HCT116 (cell line): ENCODE measurements at regions not wholly inside any gene's neighbourhood (a gene's known extent, or its start where the extent isn't known, plus 50 kb on each side); places are given as distances from the start of the nearest gene placed in this dataset.

Source experiments
- ATAC-seq: fragments of 200-7000 bp; cut with Tn5 transposase; 2 replicates; pipeline ENCODE4 v1.9.1; 2020; ENCODE audit warnings: mild to moderate bottlenecking, moderate library complexity
- BruUV-seq: library from RNA; stranded (reverse); fragments of 400-500 nt; replicated peaks from 2 replicates; lab custom pipeline; 2021; lab: Mats Ljungman, UMichigan
- CTCF ChIA-PET: fragments of 300-600 bp; sonication (Branson Sonifier 250); formaldehyde crosslinking; loops from one replicate; lab custom pipeline; 2021; ENCODE audit warnings: antibody characterized with exemption; lab: Charles Lee
- POLR2A ChIA-PET: fragments of 300-600, 350-600 bp; sonication (Branson Sonifier 250); formaldehyde crosslinking; loops from one replicate; lab custom pipeline; 2021; ENCODE audit warnings: antibody characterized with exemption; lab: Charles Lee
- RAD21 ChIA-PET, 2 experiments: fragments of 300-600 bp; sonication (Branson Sonifier 250); formaldehyde crosslinking; loops; one replicate each; lab custom pipeline; 2023; ENCODE audit warnings: low total read pairs in 2 of 2; ENCODE audit not compliant: uncharacterized antibody in 2 of 2, unreplicated experiment in 2 of 2, low non-redundant PET in 1 of 2; lab: Charles Lee
- DNase-seq: peaks from one replicate; pipeline ENCODE4 v3.0.0-alpha.2; 2010; ENCODE audit warnings: low read depth, low spot score
- H2AFZ ChIP-seq: fragments of 200-600 bp; shearing (Covaris generic), sonication (generic); 2 replicates; pipeline ENCODE4 v1.6.1; 2017; ENCODE audit warnings: low read depth, mixed run types, mixed read lengths, antibody characterized with exemption, low read length; ENCODE audit not compliant: poor library complexity, severe bottlenecking
- H3K27ac ChIP-seq: 2 replicates; pipeline ENCODE4 v1.5.1; 2012; ENCODE audit warnings: low read depth, low read length
- H3K27me3 ChIP-seq: fragments of 200-600 bp; sonication (generic); 2 replicates; pipeline ENCODE4 v1.6.1; 2016; ENCODE audit warnings: mixed run types, low read length, mixed read lengths; ENCODE audit not compliant: insufficient read depth
- H3K36me3 ChIP-seq, 2 experiments: fragments of 200-500 bp in 1 of 2; fragments of 200-600 bp in 1 of 2; sonication (Bioruptor generic) in 1 of 2; sonication (generic) in 1 of 2; 2 replicates each; pipeline versions ENCODE4 v1.5.1 to v1.6.1; 2014 to 2016; ENCODE audit warnings: low read length in 2 of 2, inconsistent platforms in 1 of 2, mixed read lengths in 1 of 2, mixed run types in 1 of 2; ENCODE audit not compliant: insufficient read depth in 2 of 2, control insufficient read depth in 1 of 2
- H3K4me1 ChIP-seq, 2 experiments: fragments of 200-600 bp in 1 of 2; sonication (generic) in 1 of 2; 2 replicates each; pipeline versions ENCODE4 v1.5.1 to v1.6.1; 2012 to 2017; ENCODE audit warnings: low read length in 2 of 2, inconsistent platforms in 1 of 2, mild to moderate bottlenecking in 1 of 2, mixed read lengths in 1 of 2, mixed run types in 1 of 2, moderate library complexity in 1 of 2; ENCODE audit not compliant: insufficient read depth in 2 of 2, control insufficient read depth in 1 of 2
- H3K4me2 ChIP-seq: fragments of 200-600 bp; sonication (generic); 2 replicates; pipeline ENCODE4 v1.6.1; 2017; ENCODE audit warnings: mixed run types, low read length, mixed read lengths
- H3K4me3 ChIP-seq, 2 experiments: fragments of 200-600 bp in 1 of 2; sonication (generic) in 1 of 2; replicated peaks in 1 of 2; 2 replicates each; pipeline ENCODE4 v1.5.1; 2011 to 2016; ENCODE audit warnings: low read length in 2 of 2, control low read depth in 1 of 2, low read depth in 1 of 2, mild to moderate bottlenecking in 1 of 2, mixed read lengths in 1 of 2, mixed run types in 1 of 2
- H3K79me2 ChIP-seq: fragments of 200-600 bp; sonication (generic); 2 replicates; pipeline ENCODE4 v1.6.1; 2017; ENCODE audit warnings: mild to moderate bottlenecking, mixed run types, low read length, moderate library complexity, mixed read lengths; ENCODE audit not compliant: insufficient read depth
- H3K9ac ChIP-seq: fragments of 200-600 bp; sonication (generic); 2 replicates; pipeline ENCODE4 v1.6.1; 2016; ENCODE audit warnings: low read length, mixed read lengths
- H3K9me2 ChIP-seq: fragments of 200-600 bp; sonication (generic), shearing (Covaris generic); 2 replicates; pipeline ENCODE4 v1.6.1; 2017; ENCODE audit warnings: mixed run types, mild to moderate bottlenecking, moderate library complexity; ENCODE audit not compliant: insufficient read depth
- H3K9me3 ChIP-seq, 2 experiments: fragments of 200-500 bp in 1 of 2; fragments of 200-600 bp in 1 of 2; sonication (Bioruptor generic) in 1 of 2; sonication (generic) in 1 of 2; 2 replicates each; pipeline ENCODE4 v1.6.1; 2014 to 2017; ENCODE audit warnings: low read length in 2 of 2, mixed read lengths in 2 of 2, inconsistent platforms in 1 of 2, low read depth in 1 of 2, mild to moderate bottlenecking in 1 of 2, mixed run types in 1 of 2, moderate library complexity in 1 of 2; ENCODE audit not compliant: control insufficient read depth in 1 of 2, insufficient read depth in 1 of 2
- H4K20me1 ChIP-seq: fragments of 200-600 bp; sonication (generic), shearing (Covaris generic); 2 replicates; pipeline ENCODE4 v1.6.1; 2017; ENCODE audit warnings: mixed run types, mild to moderate bottlenecking, moderate library complexity; ENCODE audit not compliant: insufficient read depth
- CBX3 ChIP-seq: IDR thresholded peaks from 2 replicates; pipeline ENCODE4 v1.6.1; 2012; ENCODE audit warnings: low read depth
- CEBPB ChIP-seq: IDR thresholded peaks from 2 replicates; pipeline ENCODE4 v1.6.1; 2012; ENCODE audit warnings: low read depth
- EZH2phosphoT487 ChIP-seq: fragments of 200-600 bp; IDR thresholded peaks from 2 replicates; pipeline ENCODE4 v1.6.1; 2018; ENCODE audit warnings: antibody characterized with exemption, borderline replicate concordance
- POLR2AphosphoS5 ChIP-seq: IDR thresholded peaks from 2 replicates; pipeline ENCODE4 v1.6.1; 2011; ENCODE audit warnings: mild to moderate bottlenecking, low read depth, low read length, moderate library complexity
- RAD21 ChIP-seq: IDR thresholded peaks from 2 replicates; pipeline ENCODE4 v1.6.1; 2012; ENCODE audit warnings: low read depth, mild to moderate bottlenecking
- REST ChIP-seq: IDR thresholded peaks from 2 replicates; pipeline ENCODE4 v1.6.1; 2012; ENCODE audit warnings: low read depth
- SIN3A ChIP-seq: IDR thresholded peaks from 2 replicates; pipeline ENCODE4 v1.6.1; 2012; ENCODE audit warnings: low read depth
- SP1 ChIP-seq: IDR thresholded peaks from 2 replicates; pipeline ENCODE4 v1.6.1; 2012; ENCODE audit warnings: low read depth
- SRF ChIP-seq: IDR thresholded peaks from 2 replicates; pipeline ENCODE4 v1.6.1; 2012; ENCODE audit warnings: low read depth
- YY1 ChIP-seq: IDR thresholded peaks from 2 replicates; pipeline ENCODE4 v1.6.1; 2011; ENCODE audit warnings: low read length, low read depth, moderate library complexity, mild to moderate bottlenecking; ENCODE audit not compliant: insufficient replicate concordance; ENCODE audit errors: extremely low read depth
- ZFX ChIP-seq: fragments of 450-650 bp; IDR thresholded peaks from 2 replicates; pipeline ENCODE4 v1.6.1; 2017
- intact Hi-C: fragments of 100-400 bp; cut with micrococcal nuclease; formaldehyde crosslinking; loops from 2 replicates; pipeline ENCODE4 v1.10.0; 2022
- TF ChIP-seq, protein P1 (sequence below): IDR thresholded peaks from 2 replicates; pipeline ENCODE4 v1.6.1; 2012
- TF ChIP-seq, protein P2 (sequence below): IDR thresholded peaks from 2 replicates; pipeline ENCODE4 v1.6.1; 2012

DNA sequence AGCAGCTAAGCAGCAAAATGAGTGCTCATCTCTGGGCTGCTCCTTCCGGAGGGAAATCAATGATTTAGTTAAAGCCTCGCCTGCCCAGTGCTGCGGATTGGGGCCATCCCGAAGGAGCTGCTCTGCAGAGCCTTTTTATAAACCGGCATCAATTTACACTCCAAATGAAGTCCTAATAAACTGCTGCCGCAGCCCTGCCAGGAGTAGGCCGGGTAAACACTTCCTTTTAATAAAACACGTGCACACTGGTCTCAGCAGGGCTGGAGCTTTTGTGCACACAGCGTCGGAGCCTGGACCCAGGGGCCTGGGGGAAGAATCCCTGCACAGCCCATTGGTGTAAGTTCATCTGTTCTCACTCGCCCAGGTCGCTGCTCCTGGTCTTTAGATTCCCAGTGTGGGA is 79.6 kb upstream of the HS3ST2 start:
- RAD21 ChIA-PET = no interaction called here
- Histone ChIP-seq H3K27ac (no peak overlapping the region), H3K4me2 (no peak overlapping the region), H3K4me3 (no peak overlapping the region), H3K36me3 (no peaks in the 10 kb centered on the region), H4K20me1 (no peaks in the 10 kb centered on the region), H3K27me3 (peaks cover 44% of the 10 kb centered on the region; the same call in 1 of the 2 replicates), H2AFZ (no peak overlapping the region), H3K9me2 (no peaks in the 10 kb centered on the region), H3K9me3 (no peaks in the 10 kb centered on the region), H3K9ac (no peak overlapping the region), H3K4me1 (no peaks in the 10 kb centered on the region), H3K79me2 (no peaks in the 10 kb centered on the region)
- CTCF ChIA-PET = no interaction called here
- ATAC-seq = no peak
- DNase-seq = no peak
- intact Hi-C loops = no loop called here
- POLR2A ChIA-PET = no interaction called here
- TF ChIP-seq, protein P1, sequence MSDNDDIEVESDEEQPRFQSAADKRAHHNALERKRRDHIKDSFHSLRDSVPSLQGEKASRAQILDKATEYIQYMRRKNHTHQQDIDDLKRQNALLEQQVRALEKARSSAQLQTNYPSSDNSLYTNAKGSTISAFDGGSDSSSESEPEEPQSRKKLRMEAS = no peak
- TF ChIP-seq SRF (no peak), SP1 (no peak), RAD21 (no peak), REST (no peak), SIN3A (no peak), POLR2AphosphoS5 (no peak), YY1 (no peak), CEBPB (no peak), EZH2phosphoT487 (no peak), ZFX (no peak), CBX3 (no peak)
- TF ChIP-seq, protein P2, sequence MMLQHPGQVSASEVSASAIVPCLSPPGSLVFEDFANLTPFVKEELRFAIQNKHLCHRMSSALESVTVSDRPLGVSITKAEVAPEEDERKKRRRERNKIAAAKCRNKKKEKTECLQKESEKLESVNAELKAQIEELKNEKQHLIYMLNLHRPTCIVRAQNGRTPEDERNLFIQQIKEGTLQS = no peak
- BruUV-seq = no TSS peak
